Endothelial cell (in vitro differentiated cells): ENCODE measurements at regions not wholly inside any gene's neighbourhood (a gene's known extent, or its start where the extent isn't known, plus 50 kb on each side); places are given as distances from the start of the nearest gene placed in this dataset.
"Not testable (repeated sequence)": the region's sequence is repeated elsewhere in the genome, so short reads cannot be mapped to it uniquely, and the experiment has no call there.

ENCODE experiments used
- DNase-seq: peaks from one replicate; pipeline ENCODE4 v3.0.0; 2021; ENCODE audit warnings: low spot score
- H3K27ac Mint-ChIP-seq: one replicate; pipeline ENCODE4 v1.8.0; 2021; ENCODE audit warnings: mixed read lengths, inconsistent platforms; ENCODE audit not compliant: unreplicated experiment
- H3K27me3 Mint-ChIP-seq: one replicate; pipeline ENCODE4 v1.8.0; 2021; ENCODE audit warnings: mild to moderate bottlenecking, moderate library complexity, mixed read lengths, inconsistent platforms; ENCODE audit not compliant: unreplicated experiment
- H3K36me3 Mint-ChIP-seq: one replicate; pipeline ENCODE4 v1.8.0; 2021; ENCODE audit warnings: mild to moderate bottlenecking, low read depth, mixed read lengths, inconsistent platforms; ENCODE audit not compliant: unreplicated experiment
- H3K4me1 Mint-ChIP-seq: one replicate; pipeline ENCODE4 v1.8.0; 2021; ENCODE audit warnings: mild to moderate bottlenecking, mixed read lengths, inconsistent platforms; ENCODE audit not compliant: unreplicated experiment
- H3K4me3 Mint-ChIP-seq: one replicate; pipeline ENCODE4 v1.8.0; 2021; ENCODE audit warnings: mild to moderate bottlenecking, mixed read lengths, inconsistent platforms; ENCODE audit not compliant: unreplicated experiment
- H3K9me3 Mint-ChIP-seq: one replicate; pipeline ENCODE4 v1.8.0; 2021; ENCODE audit warnings: mixed read lengths, inconsistent platforms; ENCODE audit not compliant: unreplicated experiment
- TF ChIP-seq, protein P1 (sequence below): fragments of 200-600 bp; sonication (generic); IDR thresholded peaks from one replicate; pipeline ENCODE4 v1.5.0; 2021; ENCODE audit warnings: antibody characterized with exemption; ENCODE audit not compliant: unreplicated experiment

DNA sequence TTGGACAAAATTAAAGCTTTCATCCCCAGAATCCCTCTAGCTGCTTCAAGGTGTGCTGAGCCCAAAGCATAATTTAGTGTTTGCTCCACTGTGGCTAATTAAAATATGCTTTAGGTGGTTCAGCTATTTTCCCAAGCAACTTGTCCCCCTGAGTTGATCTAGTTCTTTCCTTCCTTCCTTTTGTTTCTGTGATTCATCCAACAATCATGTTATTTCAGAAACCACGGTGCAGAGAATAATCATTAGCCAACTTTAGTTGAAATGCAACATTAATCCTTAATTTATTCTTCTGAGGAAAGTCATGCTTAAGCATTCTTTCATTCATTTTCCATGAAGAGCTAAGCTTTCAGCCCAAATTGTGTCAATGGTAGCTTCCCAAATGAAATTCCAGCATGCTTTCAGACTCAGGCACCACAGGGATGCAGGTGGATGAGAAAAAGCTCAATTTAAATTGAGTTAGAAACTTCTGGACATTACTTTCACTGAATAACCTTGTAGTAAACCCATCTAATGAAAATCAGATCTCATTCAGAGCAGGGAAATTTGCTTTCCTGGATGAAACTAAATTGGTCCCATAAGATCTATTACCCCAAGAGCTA is 209.0 kb upstream of the NT5E start:
- Mint-ChIP-seq H3K4me1 (no peaks in the 10 kb centered on the region), H3K4me3 (no peak overlapping the region), H3K9me3 (no peaks in the 10 kb centered on the region), H3K36me3 (no peaks in the 10 kb centered on the region), H3K27me3 (no peaks in the 10 kb centered on the region), H3K27ac (no peak overlapping the region)
- TF ChIP-seq, protein P1, sequence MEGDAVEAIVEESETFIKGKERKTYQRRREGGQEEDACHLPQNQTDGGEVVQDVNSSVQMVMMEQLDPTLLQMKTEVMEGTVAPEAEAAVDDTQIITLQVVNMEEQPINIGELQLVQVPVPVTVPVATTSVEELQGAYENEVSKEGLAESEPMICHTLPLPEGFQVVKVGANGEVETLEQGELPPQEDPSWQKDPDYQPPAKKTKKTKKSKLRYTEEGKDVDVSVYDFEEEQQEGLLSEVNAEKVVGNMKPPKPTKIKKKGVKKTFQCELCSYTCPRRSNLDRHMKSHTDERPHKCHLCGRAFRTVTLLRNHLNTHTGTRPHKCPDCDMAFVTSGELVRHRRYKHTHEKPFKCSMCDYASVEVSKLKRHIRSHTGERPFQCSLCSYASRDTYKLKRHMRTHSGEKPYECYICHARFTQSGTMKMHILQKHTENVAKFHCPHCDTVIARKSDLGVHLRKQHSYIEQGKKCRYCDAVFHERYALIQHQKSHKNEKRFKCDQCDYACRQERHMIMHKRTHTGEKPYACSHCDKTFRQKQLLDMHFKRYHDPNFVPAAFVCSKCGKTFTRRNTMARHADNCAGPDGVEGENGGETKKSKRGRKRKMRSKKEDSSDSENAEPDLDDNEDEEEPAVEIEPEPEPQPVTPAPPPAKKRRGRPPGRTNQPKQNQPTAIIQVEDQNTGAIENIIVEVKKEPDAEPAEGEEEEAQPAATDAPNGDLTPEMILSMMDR, result no peak
- DNase-seq, result no peak

DNA sequence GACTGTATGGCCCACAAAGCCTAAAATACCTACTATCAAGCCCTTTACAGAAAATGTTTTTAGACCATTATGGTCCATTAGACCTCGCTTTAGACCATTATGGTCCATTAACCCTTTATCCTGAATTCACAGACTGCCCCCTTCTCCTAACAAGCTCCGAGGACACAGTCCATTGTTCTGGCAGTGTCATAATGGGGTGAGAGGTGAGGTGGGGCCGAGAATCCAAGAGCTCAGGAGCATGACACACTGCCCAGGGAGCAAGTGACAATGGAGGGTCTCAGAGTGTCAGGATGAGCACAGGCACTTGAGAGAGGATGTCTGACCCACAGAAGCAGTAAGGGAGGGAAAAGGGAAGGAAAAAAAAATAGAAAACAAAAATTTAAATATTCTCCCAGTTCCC is 212.4 kb upstream of the NT5E start:
- TF ChIP-seq, protein P1, result no peak
- Mint-ChIP-seq H3K27ac (no peak overlapping the region), H3K9me3 (no peaks in the 10 kb centered on the region), H3K36me3 (no peaks in the 10 kb centered on the region), H3K4me1 (no peaks in the 10 kb centered on the region), H3K4me3 (no peak overlapping the region), H3K27me3 (no peaks in the 10 kb centered on the region)
- no peak for DNase-seq

DNA sequence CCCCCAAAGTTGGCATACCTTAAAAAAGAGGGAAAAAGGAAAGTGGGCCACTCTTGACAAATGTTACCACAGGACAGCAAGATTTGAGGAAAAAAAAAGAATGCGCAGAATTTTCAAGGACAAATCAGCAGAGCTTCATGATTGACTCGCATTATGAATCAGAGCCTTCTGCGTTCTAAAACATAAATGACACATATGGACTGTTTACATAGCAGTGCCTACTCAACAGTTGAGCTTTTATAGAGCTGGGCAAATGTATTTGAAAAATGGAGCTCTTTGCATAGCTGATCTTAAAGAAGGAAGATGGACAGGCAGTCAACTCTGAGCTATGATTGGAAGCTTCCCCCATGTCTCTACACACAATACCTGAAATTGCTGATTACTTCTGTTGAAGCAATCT is 213.2 kb upstream of the NT5E start:
- no peaks in the 10 kb centered on the region for H3K9me3 Mint-ChIP-seq
- TF ChIP-seq, protein P1, result no peak
- no peaks in the 10 kb centered on the region for H3K4me1 Mint-ChIP-seq
- no peak overlapping the region for H3K4me3 Mint-ChIP-seq
- DNase-seq, result no peak
- no peak overlapping the region for H3K27ac Mint-ChIP-seq
- no peaks in the 10 kb centered on the region for H3K36me3 Mint-ChIP-seq
- no peaks in the 10 kb centered on the region for H3K27me3 Mint-ChIP-seq

DNA sequence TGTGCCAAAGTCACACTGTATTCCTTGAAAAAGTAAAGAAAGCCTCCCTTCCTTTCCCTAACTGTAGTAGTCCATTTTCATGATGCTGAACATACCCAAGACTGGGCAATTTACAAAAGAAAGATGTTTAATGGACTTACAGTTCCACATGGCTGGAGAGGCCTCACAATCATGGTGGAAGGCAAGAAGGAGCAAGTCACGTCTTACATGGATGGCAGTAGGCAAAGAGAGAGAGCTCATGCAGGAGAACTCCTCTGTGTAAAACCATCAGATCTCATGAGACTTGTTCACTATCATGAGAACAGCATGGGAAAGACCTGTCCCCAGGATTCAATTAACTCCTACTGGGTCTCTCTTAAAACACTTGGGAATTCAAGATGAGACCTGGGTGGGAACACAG is 222.5 kb upstream of the NT5E start:
- not testable (repeated sequence) for H3K36me3 Mint-ChIP-seq

DNA sequence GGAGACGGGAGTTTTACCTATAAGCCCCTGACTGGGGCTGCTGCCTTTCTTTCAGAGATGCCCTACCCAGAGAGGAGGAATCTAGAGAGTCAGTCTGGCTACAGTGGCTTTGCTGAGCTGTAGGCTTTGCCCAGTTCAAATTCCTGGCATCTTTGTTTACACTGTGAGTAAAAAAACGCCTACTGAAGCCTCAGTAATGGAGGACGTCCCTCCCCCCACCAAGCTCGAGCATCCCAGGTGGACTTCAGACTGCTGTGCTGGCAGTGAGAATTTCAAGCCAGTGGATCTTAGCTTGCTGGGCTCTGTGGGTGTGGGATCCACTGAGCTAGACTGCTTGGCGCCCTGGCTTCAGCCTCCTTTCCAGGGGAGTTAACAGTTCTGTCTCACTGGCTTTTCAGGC is 237.1 kb upstream of the NT5E start:
- not testable (repeated sequence) for H3K36me3 Mint-ChIP-seq, H3K4me3 Mint-ChIP-seq, H3K4me1 Mint-ChIP-seq, H3K27me3 Mint-ChIP-seq, H3K27ac Mint-ChIP-seq, H3K9me3 Mint-ChIP-seq, DNase-seq

More for the DNA sequence above, 222.5 kb upstream of the NT5E start:
- not testable (repeated sequence) for H3K27ac Mint-ChIP-seq, H3K27me3 Mint-ChIP-seq, H3K9me3 Mint-ChIP-seq, H3K4me3 Mint-ChIP-seq, H3K4me1 Mint-ChIP-seq, DNase-seq

DNA sequence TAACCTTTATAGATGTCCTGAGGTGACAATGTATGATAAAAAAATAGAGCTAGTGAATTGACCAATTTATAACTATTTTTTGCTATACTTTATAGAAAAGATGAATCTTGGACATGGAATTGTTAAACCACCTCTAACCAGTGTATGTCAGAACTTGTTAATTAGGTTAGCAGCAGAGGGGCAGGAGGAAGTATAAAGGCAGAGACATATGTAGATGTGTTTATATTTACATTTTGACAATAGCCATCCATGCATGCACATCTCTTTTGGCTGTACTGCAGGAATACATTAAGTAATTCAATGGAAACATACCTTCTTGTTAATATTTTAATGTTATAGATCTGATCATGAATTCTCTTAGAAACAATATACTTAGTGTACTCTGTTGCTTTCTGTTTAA is 254.6 kb upstream of the NT5E start:
- Mint-ChIP-seq H3K9me3 (no peaks in the 10 kb centered on the region), H3K27me3 (no peaks in the 10 kb centered on the region), H3K4me1 (no peaks in the 10 kb centered on the region), H3K4me3 (no peak overlapping the region), H3K36me3 (no peaks in the 10 kb centered on the region), H3K27ac (no peak overlapping the region)
- TF ChIP-seq, protein P1, result no peak
- DNase-seq, result no peak
